ENCODE measurements at regions not wholly inside any gene's neighbourhood (a gene's known extent, or its start where the extent isn't known, plus 50 kb on each side); places are given as distances from the start of the nearest gene placed in this dataset.

- ATAC-seq (no peak), DNase-seq (ENCODE audit: low spot score) (no peak)
- intact Hi-C loops (cut with DNase I) = no loop called here
Observed at GRCh38 chr2:23178396-23178795, 206.6 kb upstream of the KLHL29 start.

- ATAC-seq (no peak), DNase-seq (ENCODE audit: low spot score) (no peak)
- intact Hi-C loops (cut with DNase I) = no loop called here
Observed at GRCh38 chr2:23183733-23184132, 201.2 kb upstream of the KLHL29 start.

GRCh38 chr2:23198316-23199114, 186.5 kb upstream of the KLHL29 start:
- no peak for ATAC-seq
- intact Hi-C loops (cut with DNase I) = no loop called here

GRCh38 chr2:23199115-23199918, 185.7 kb upstream of the KLHL29 start:
- DNase-seq (ENCODE audit: low spot score) (no peak), ATAC-seq (no peak)
- intact Hi-C loops (cut with DNase I) = no loop called here

More at GRCh38 chr2:23198316-23199114, 186.5 kb upstream of the KLHL29 start:
- no peak for DNase-seq (ENCODE audit: low spot score)

GRCh38 chr2:23200068-23200786, 184.8 kb upstream of the KLHL29 start:
- intact Hi-C loops (cut with DNase I) = no loop called here
- ATAC-seq = no peak
- no peak for DNase-seq (ENCODE audit: low spot score)

GRCh38 chr2:23200787-23201114, 184.2 kb upstream of the KLHL29 start:
- DNase-seq (ENCODE audit: low spot score) (no peak), ATAC-seq (no peak)
- intact Hi-C loops (cut with DNase I) = no loop called here

GRCh38 chr2:23203383-23203782, 181.6 kb upstream of the KLHL29 start:
- no peak for DNase-seq (ENCODE audit: low spot score)
- intact Hi-C loops (cut with DNase I) = no loop called here
- no peak for ATAC-seq

GRCh38 chr2:23204685-23205242, 180.2 kb upstream of the KLHL29 start:
- no peak for DNase-seq (ENCODE audit: low spot score)
- intact Hi-C loops (cut with DNase I) = no loop called here
- ATAC-seq = peak; percentile 53

GRCh38 chr2:23206650-23207049, 178.3 kb upstream of the KLHL29 start:
- DNase-seq (ENCODE audit: low spot score) = no peak
- ATAC-seq = no peak
- intact Hi-C loops (cut with DNase I) = no loop called here

GRCh38 chr2:23207871-23208270, 177.1 kb upstream of the KLHL29 start:
- DNase-seq (ENCODE audit: low spot score) = no peak
- intact Hi-C loops (cut with DNase I) = no loop called here
- no peak for ATAC-seq

- no peak for ATAC-seq
- intact Hi-C loops (cut with DNase I) = no loop called here
- no peak for DNase-seq (ENCODE audit: low spot score)
Observed at GRCh38 chr2:23208339-23208738, 176.6 kb upstream of the KLHL29 start.

- no peak for DNase-seq (ENCODE audit: low spot score)
- intact Hi-C loops (cut with DNase I) = no loop called here
- ATAC-seq = no peak
Observed at GRCh38 chr2:23209059-23209458, 175.9 kb upstream of the KLHL29 start.

- intact Hi-C loops (cut with DNase I) = no loop called here
- ATAC-seq (no peak), DNase-seq (ENCODE audit: low spot score) (no peak)
Observed at GRCh38 chr2:23211987-23212583, 172.9 kb upstream of the KLHL29 start.

- ATAC-seq (no peak), DNase-seq (ENCODE audit: low spot score) (no peak)
- intact Hi-C loops (cut with DNase I) = no loop called here
Observed at GRCh38 chr2:23213196-23213595, 171.8 kb upstream of the KLHL29 start.

GRCh38 chr2:23215016-23215415, 170.0 kb upstream of the KLHL29 start:
- no peak for ATAC-seq
- intact Hi-C loops (cut with DNase I) = no loop called here
- DNase-seq (ENCODE audit: low spot score) = no peak

GRCh38 chr2:23219666-23220065, 165.3 kb upstream of the KLHL29 start:
- DNase-seq (ENCODE audit: low spot score) (no peak), ATAC-seq (no peak)
- intact Hi-C loops (cut with DNase I) = no loop called here

GRCh38 chr2:23220513-23221094, 164.4 kb upstream of the KLHL29 start:
- intact Hi-C loops (cut with DNase I) = no loop called here
- ATAC-seq = no peak
- DNase-seq (ENCODE audit: low spot score) = no peak

- no peak for ATAC-seq
- intact Hi-C loops (cut with DNase I) = no loop called here
Observed at GRCh38 chr2:23221236-23221635, 163.7 kb upstream of the KLHL29 start.

GRCh38 chr2:23221901-23222300, 163.1 kb upstream of the KLHL29 start:
- ATAC-seq (no peak), DNase-seq (ENCODE audit: low spot score) (no peak)
- intact Hi-C loops (cut with DNase I) = no loop called here

More at GRCh38 chr2:23221236-23221635, 163.7 kb upstream of the KLHL29 start:
- DNase-seq (ENCODE audit: low spot score) = no peak

Measured in sciatic nerve (tissue), 2 donors.